Activated naive CD4-positive, alpha-beta T cell treated with anti-CD3 and anti-CD28 coated beads, Interleukin-2, amount 50 U/mL, for 72 hours (primary cell): ENCODE measurements at regions not wholly inside any gene's neighbourhood (a gene's known extent, or its start where the extent isn't known, plus 50 kb on each side); places are given as distances from the start of the nearest gene placed in this dataset.

ENCODE experiments used
- ATAC-seq, 2 donors: fragments of 150-1000 bp; cut with Tn5 transposase; 2 replicates each; pipeline ENCODE4 v1.10.0; 2021; ENCODE audit warnings: mild to moderate bottlenecking in 2 of 2, moderate library complexity in 2 of 2
- DNase-seq, 2 donors: peaks; one replicate each; pipeline ENCODE4 v3.0.0; 2021 to 2022; ENCODE audit warnings: low spot score in 2 of 2
- H3K27ac Mint-ChIP-seq, 2 donors: one replicate each; pipeline ENCODE4 v1.8.0; 2022; ENCODE audit warnings: mild to moderate bottlenecking in 2 of 2, mixed read lengths in 2 of 2
- H3K36me3 Mint-ChIP-seq, 2 donors: one replicate each; pipeline ENCODE4 v1.8.0; 2022; ENCODE audit warnings: mixed read lengths in 2 of 2
- H3K9me3 Mint-ChIP-seq, 2 donors: one replicate each; pipeline ENCODE4 v1.8.0; 2022; ENCODE audit warnings: mixed read lengths in 2 of 2

DNA sequence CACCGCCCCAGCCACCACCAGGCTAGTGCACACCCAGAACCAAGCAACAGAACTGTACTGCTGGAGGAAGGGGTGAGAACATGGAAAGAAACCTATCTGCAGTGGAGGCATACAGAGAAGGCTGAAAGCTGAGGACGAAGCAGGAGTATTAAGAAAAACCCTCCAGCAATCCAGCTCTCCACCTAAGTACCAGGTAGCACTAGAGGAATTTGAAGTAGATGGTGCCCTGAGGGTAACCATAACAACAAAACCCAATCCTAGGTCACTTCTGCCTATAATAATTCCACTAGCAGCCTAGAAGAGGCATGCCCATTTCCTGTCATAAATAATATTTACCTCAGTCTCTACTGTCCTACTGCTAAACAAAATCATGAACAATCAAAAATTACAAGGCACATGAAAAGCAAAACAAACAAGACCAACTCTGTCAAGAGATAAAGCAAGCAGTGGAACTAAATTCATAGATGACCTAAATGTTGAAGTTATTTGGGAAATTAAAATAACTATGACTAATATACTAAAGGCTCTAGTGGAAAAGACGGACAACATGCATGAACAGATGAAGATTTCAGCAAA is 51.1 kb downstream of the HYCC1 start:
- Mint-ChIP-seq H3K27ac (no peak overlapping the region), H3K36me3 (no peaks in the 10 kb centered on the region), H3K9me3 (no peaks in the 10 kb centered on the region)
- DNase-seq: no peak
- no peak for ATAC-seq

DNA sequence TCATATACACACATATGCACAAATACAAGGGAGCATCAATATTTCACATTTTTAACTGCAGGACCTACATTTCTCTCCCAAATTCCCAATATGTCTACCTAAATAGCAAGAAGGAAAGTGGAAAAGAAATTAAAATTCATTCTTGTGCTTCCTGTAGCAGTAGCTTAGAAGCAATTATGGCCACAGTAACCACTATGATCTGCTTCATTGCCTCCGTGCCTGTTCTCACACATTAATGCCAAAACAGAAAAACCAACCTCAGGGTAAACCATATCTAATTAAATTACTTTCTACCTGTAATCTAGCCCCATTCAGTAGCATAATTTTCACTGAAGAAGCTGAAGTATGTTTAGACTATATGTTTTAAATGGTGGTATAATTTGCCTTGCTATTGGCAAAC is 55.2 kb downstream of the HYCC1 start:
- ATAC-seq (no peak), DNase-seq (no peak)
- no peaks in the 10 kb centered on the region for H3K36me3 Mint-ChIP-seq
- H3K9me3 Mint-ChIP-seq: no peaks in the 10 kb centered on the region
- no peak overlapping the region for H3K27ac Mint-ChIP-seq

DNA sequence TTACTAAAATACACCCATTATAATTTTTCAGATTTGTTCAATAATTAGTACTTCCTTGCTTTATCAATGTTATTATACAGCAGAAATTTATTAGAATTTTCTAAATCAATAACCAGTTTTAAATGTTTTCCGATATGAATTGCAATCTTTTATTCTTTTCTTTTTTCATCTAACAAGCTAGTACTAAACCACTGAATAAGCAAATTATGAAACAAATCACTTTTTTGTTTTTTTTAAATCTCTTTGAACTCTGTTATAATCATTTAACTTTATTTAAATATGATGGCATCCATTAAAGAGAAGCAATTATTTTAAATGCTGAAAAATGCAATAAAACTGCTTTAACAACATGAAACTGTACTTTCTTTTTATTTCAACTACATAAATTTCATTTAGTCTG is 59.7 kb downstream of the HYCC1 start:
- Mint-ChIP-seq H3K27ac (no peak overlapping the region), H3K36me3 (no peaks in the 10 kb centered on the region), H3K9me3 (no peaks in the 10 kb centered on the region)
- ATAC-seq: no peak
- no peak for DNase-seq

DNA sequence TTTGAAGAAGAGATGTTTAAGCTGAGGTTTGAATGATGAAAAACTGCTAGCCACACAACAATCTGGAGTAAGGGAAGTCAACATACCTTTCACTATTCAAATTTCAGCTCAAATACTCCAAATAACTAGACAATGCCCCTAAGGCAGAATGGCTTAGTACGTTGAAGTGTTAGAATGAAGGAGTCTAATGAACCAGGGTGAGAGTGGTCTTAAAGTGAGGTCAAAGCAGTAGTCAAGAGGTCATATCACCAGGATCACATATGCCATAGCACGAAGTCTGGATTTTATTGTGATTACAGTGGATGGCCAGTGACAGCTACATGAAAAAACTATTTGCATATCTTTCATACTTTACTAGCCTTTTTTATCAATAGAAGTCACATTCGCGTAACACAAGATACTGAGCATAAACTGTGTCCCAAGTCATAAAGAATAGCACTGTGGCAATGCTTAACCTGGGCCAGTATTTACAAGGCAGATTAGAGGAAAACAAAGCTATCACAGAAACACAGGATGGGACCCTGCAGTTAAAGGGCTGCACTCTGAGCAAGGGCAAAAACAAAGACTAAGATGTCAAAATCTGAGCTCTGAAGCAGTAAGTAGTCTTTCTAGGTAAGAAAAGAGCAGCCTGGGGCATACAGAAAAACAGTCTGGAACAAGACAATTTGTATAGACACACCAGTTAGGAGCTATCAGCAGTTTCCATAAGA is 61.5 kb downstream of the HYCC1 start:
- Mint-ChIP-seq H3K27ac (no peak overlapping the region), H3K9me3 (no peaks in the 10 kb centered on the region), H3K36me3 (no peaks in the 10 kb centered on the region)
- ATAC-seq (no peak), DNase-seq (no peak)

DNA sequence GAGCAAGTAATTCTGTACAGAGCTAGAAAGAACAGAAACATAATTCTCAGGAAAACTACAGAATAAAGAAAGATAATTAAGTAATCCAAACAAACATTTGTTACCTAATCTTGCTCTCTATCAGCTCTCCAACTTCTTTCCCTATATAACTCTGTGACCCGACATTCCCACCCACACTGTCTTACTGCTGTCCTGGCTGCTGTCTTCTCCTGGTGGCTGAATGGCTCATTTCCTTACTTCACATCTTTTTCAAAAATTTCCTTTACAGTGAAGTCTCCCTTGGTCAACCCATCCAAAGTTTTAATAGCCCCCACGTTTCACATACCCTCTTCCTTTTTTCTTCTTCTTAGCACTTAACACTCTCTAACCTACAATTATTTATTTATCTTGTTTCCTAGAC is 64.0 kb downstream of the HYCC1 start:
- Mint-ChIP-seq H3K36me3 (no peaks in the 10 kb centered on the region), H3K9me3 (no peaks in the 10 kb centered on the region), H3K27ac (no peak overlapping the region)
- no peak for ATAC-seq
- no peak for DNase-seq

DNA sequence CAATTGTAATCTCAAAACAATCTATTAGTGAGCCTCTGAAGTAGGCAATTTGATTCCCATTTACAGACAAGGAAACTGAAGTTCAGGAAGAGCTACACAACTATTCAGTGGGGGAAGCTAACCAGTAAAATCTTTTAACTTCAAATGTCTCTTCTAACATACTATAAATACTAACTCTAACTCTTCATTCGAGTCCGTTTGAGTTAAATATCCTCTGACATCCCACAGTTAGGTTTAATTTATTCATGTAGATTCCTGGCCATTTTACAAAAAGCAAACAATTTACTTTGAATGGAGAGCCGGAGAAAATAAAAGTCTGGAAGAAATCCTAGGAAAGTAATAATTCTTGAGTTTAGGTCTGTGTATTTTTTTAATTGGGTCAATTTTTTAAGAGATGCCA is 64.7 kb downstream of the HYCC1 start:
- no peak for ATAC-seq
- H3K27ac Mint-ChIP-seq: no peak overlapping the region
- no peaks in the 10 kb centered on the region for H3K36me3 Mint-ChIP-seq
- no peaks in the 10 kb centered on the region for H3K9me3 Mint-ChIP-seq
- DNase-seq: no peak

DNA sequence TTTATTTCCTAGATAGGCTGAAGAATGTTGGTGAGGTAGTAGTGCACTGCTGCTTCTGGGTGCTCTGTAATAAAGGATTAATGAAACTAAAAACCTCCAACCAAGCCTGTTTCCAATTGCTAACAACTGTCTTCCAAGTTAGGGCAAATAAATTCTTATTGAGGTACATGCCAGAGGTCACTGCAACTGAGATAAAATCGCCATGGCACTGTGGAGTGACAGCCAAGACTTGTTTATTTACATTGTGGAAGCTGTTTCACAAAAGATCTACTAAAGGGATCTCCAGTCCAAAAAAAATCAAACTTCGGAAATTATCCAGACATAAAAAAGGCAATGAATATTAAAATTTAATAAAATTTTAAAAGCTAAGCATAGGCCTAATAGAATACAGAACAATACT is 65.2 kb downstream of the HYCC1 start:
- no peaks in the 10 kb centered on the region for H3K36me3 Mint-ChIP-seq
- ATAC-seq (no peak), DNase-seq (no peak)
- no peaks in the 10 kb centered on the region for H3K9me3 Mint-ChIP-seq
- no peak overlapping the region for H3K27ac Mint-ChIP-seq

DNA sequence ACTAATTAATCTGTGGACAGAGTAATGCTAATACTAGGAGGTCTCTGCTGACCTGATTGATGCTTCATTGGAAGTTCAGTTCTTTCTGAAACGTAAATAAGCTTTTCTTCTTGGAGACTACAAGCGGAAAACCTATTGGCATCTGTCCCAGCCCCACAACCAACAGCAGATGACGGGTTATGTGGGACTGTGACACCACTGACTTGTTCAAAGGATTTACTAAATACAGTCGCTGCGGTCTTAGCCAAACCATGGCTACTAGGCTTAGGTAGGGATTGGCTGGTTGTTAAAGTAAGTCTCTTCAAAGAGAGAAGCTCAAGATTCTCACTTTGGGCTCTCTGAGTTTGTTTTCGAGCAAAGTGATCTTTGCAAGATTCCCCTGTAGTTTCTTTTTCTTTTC is 68.3 kb downstream of the HYCC1 start:
- H3K36me3 Mint-ChIP-seq: no peaks in the 10 kb centered on the region
- no peaks in the 10 kb centered on the region for H3K9me3 Mint-ChIP-seq
- ATAC-seq (no peak), DNase-seq (no peak)
- H3K27ac Mint-ChIP-seq: no peak overlapping the region

DNA sequence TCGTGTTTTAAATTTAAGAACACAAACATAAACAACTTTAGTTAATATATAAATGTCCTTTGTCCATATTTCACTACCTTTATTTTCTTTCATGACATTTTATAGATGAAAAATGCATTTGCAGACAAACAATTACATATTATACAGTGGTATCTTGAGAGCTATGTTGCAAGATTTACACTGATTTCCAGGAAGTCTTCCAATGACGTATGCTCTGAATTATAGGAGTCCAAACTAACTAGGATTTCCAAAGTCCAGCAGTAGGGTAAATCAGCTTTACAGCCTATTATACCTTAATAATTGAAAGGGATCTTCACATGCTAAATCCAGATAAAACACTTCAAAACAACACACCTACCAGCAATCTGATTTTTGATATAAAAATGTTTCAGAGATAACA is 69.4 kb downstream of the HYCC1 start:
- DNase-seq: no peak
- no peaks in the 10 kb centered on the region for H3K36me3 Mint-ChIP-seq
- no peak for ATAC-seq
- H3K9me3 Mint-ChIP-seq: no peaks in the 10 kb centered on the region
- H3K27ac Mint-ChIP-seq: no peak overlapping the region

DNA sequence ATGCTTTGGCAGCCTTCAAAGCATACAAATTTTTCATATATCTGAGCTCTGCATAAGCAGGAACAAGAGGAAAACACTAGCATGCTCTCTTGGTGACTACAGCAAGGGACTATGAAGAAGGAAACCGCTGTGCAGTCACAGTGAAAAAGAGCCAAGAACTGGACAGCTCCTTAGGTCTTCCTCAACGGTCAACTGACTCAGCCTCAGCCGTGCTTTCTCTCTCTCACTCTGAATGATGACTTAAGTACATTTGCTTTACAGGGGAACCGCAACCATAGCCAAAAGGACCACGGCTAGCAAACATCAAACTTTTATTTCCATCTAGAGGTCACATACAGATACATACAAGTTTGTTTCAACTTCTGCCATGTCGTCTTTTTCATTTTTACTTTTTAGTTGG is 69.9 kb downstream of the HYCC1 start:
- H3K9me3 Mint-ChIP-seq: no peaks in the 10 kb centered on the region
- DNase-seq: no peak
- H3K36me3 Mint-ChIP-seq: no peaks in the 10 kb centered on the region
- no peak overlapping the region for H3K27ac Mint-ChIP-seq
- ATAC-seq: no peak

DNA sequence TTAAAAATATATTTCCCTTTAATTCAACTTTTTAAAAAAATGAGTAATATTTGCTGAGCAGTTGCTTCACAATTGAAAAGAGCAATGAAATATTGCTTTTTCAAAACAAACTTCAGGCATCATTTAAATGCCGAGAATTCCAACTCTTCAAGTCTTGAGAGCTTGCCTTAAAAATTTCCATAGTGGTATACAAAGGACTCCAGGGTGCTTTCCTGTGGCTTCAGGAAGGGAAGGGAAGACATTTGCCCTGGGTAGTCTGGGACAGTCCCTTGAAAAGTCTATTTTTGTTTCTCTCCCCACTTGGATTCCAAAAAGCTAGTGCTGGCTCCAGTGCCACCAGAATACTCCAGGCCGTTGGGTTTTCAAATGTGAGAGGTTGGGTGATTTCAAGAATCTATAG is 71.7 kb downstream of the HYCC1 start:
- DNase-seq (no peak), ATAC-seq (no peak)
- H3K27ac Mint-ChIP-seq: no peak overlapping the region
- H3K36me3 Mint-ChIP-seq: no peaks in the 10 kb centered on the region
- H3K9me3 Mint-ChIP-seq: no peaks in the 10 kb centered on the region

DNA sequence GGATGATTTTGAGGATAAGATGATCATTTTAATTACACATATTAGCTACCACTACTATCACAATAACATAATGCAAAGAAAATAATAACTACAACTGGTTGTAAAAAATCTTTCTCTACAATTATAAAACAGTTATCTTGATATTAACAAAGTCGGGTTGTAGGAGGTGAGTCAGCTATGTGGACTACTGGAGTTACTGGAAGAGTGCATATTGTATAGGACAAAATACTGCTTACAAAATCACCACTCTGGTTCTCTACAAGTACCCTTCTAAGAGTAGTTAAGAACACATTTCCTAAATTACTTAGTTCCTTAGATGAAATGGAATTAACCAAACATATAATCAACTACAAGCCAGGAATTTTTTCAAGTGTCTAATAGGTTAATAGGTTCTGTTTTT is 74.1 kb downstream of the HYCC1 start:
- Mint-ChIP-seq H3K9me3 (no peaks in the 10 kb centered on the region), H3K27ac (no peak overlapping the region), H3K36me3 (no peaks in the 10 kb centered on the region)
- DNase-seq (no peak), ATAC-seq (no peak)

DNA sequence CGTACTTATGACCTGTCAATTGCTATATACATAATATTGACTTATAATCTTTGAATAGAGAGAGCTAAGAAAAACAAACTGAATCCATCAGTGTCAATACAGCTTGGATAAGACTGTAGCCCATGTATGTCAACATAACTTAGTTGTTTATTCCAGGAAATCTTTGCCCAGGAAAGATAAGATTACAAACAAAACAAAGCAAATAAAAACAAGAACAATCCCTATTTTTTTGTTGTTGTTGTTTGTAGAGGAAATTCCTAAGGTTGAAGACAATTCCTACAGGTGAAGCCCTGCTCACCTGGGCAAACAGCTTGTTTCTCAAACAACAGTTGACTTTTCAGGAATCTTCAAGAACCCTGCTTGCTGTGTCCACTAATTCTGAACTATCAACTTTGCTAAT is 76.0 kb downstream of the HYCC1 start:
- no peak for ATAC-seq
- H3K27ac Mint-ChIP-seq: no peak overlapping the region

DNA sequence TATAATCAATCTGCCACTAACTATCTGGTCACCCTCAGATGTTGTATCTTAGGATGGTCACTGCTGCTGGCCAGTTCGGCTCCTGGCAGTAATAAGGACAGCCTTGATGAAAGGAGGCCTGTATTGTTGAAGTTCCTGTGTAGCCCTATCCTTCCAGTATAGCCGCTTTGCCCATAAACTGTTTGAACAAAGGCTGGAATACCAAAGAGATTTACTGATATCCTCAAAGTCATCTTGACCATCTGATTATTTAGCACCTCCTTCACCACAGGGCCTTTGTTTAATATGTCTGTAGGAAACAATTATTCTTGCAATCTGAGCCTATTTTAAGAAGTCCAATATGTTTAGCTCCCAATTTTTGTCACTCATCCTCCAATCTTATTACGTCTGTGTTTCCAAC is 77.7 kb downstream of the HYCC1 start:
- H3K9me3 Mint-ChIP-seq: no peaks in the 10 kb centered on the region
- no peaks in the 10 kb centered on the region for H3K36me3 Mint-ChIP-seq
- ATAC-seq (no peak), DNase-seq (no peak)
- no peak overlapping the region for H3K27ac Mint-ChIP-seq

More for the DNA sequence above, 76.0 kb downstream of the HYCC1 start:
- no peak for DNase-seq
- Mint-ChIP-seq H3K36me3 (no peaks in the 10 kb centered on the region), H3K9me3 (no peaks in the 10 kb centered on the region)

DNA sequence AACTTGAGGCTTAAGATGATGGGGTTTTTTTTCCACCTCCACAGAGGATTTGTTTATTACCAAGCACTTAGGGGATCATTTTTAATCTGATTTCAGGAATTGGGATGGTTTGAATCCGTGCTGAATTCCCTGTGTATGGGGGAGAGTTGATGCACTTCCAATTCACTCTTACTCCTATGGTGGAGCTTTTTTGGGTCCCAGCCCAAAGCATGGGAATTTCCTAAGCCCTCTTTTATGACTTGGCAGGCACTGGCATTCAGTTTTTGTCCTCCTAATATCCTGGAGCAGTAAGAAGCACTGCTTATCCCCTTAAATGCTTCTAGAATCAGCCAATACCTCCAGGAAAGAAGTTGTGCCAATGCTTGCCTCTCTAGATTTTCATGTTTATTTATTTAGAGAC is 78.7 kb downstream of the HYCC1 start:
- ATAC-seq (no peak), DNase-seq (no peak)
- no peaks in the 10 kb centered on the region for H3K9me3 Mint-ChIP-seq
- no peak overlapping the region for H3K27ac Mint-ChIP-seq
- H3K36me3 Mint-ChIP-seq: peaks cover 0 to 6% of the 10 kb centered on the region in 2 donors

DNA sequence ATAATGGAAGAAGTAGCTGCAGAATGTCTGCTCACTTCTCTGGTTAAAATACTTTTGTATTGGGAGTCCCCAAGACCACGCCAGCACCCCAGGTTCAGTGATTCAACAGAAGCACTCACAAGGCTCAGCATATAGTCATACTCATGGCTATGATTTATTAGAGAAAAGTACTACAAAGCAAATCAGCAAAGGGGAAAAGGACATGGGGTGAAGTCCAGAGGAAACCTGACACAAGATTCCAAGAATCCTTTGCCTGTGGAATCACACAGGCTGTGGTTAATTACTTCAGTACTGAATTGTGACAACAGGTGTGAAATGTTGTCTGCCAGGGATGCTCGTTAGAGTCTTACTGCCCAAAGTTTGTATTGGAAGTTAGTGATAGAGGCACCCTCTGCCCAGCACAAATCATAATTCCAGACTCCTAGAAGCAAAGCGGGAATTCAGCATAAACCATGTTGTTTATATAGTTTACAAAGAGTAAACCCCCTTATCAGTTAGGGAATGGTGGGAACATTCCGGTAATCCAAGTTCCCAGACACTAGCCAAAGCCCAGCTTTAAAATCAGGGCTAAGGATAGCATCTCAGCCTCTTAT is 79.4 kb downstream of the HYCC1 start:
- no peak overlapping the region for H3K27ac Mint-ChIP-seq
- ATAC-seq (no peak), DNase-seq (no peak)
- peaks cover 0 to 6% of the 10 kb centered on the region in 2 donors for H3K36me3 Mint-ChIP-seq
- no peaks in the 10 kb centered on the region for H3K9me3 Mint-ChIP-seq

DNA sequence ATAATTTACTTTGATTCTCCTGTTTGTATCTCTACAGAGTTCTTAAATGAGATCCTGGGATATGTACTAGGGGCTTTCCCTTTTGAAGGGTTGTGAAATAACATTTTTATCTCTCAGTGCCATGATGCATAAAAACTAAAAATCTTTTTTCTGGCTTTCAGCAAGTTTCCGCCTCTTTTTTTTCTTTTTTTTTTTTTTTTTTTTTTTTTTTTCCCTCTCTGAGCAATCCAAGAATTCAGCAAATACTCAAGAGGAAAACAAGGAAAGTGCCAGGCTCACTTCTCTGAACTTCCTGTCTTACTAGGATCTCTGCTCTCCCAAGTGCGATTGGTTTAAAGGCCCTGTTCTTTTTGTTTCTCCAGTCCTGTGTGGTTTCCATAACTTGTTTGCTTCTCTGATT is 79.9 kb downstream of the HYCC1 start:
- ATAC-seq (no peak), DNase-seq (no peak)
- Mint-ChIP-seq H3K36me3 (peaks cover 0 to 6% of the 10 kb centered on the region in 2 donors), H3K9me3 (no peaks in the 10 kb centered on the region), H3K27ac (peak overlapping the region in 1 of 2 donors; percentile 56)

DNA sequence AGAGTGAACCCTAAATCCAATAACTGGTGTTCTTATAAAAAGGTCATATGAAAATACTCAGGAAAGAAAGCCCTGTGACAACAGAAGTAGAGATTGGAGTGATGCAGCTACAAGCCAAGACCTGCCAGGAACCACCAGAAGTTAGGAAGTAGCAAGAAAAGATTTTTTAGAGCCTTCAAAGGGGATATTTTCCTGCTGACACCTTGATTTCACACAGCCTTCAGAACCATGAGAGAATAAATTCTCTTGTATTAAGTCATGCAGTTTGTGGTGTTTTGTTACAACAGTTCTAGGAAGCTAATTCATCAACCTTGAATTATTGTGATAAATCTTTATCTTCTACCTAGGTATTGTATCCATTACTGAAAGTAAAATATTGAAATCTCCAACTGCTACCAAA is 81.0 kb downstream of the HYCC1 start:
- ATAC-seq (no peak), DNase-seq (no peak)
- Mint-ChIP-seq H3K27ac (no peak overlapping the region), H3K36me3 (peaks cover 0 to 6% of the 10 kb centered on the region in 2 donors), H3K9me3 (no peaks in the 10 kb centered on the region)
